Panc1 (cell line): ENCODE measurements at regions not wholly inside any gene's neighbourhood (a gene's known extent, or its start where the extent isn't known, plus 50 kb on each side); places are given as distances from the start of the nearest gene placed in this dataset.

ENCODE experiments used
- ATAC-seq: fragments of 200-7000 bp; cut with Tn5 transposase; 2 replicates; pipeline ENCODE4 v1.9.1; 2020; ENCODE audit warnings: mild to moderate bottlenecking, moderate library complexity
- BruUV-seq: library from RNA; stranded (reverse); fragments of 400-500 nt; replicated peaks from 2 replicates; lab custom pipeline; 2021; lab: Mats Ljungman, UMichigan
- CTCF ChIA-PET: fragments of 300-600 bp; sonication (Branson Sonifier 250); formaldehyde crosslinking; loops from one replicate; lab custom pipeline; 2022; ENCODE audit warnings: antibody characterized with exemption; lab: Charles Lee
- POLR2A ChIA-PET: fragments of 300-600 bp; sonication (Branson Sonifier 250); formaldehyde crosslinking; loops from one replicate; lab custom pipeline; 2022; ENCODE audit warnings: antibody characterized with exemption; lab: Charles Lee
- DNase-seq: peaks from one replicate; pipeline ENCODE4 v3.0.0-alpha.2; 2010; ENCODE audit warnings: low read depth, low spot score
- H3K27ac ChIP-seq: 2 replicates; pipeline ENCODE4 v1.5.1; 2011; ENCODE audit warnings: mild to moderate bottlenecking, low read length, inconsistent platforms
- H3K27me3 ChIP-seq: fragments of 200-500 bp; sonication (Bioruptor generic); 2 replicates; pipeline ENCODE4 v1.6.0; 2014; ENCODE audit warnings: low read length, inconsistent platforms; ENCODE audit not compliant: control insufficient read depth, insufficient read depth
- H3K36me3 ChIP-seq: fragments of 200-500 bp; sonication (Bioruptor generic); 2 replicates; pipeline ENCODE4 v1.5.1; 2014; ENCODE audit warnings: inconsistent platforms, mild to moderate bottlenecking, low read length, moderate library complexity; ENCODE audit not compliant: control insufficient read depth, insufficient read depth
- H3K4me1 ChIP-seq: 2 replicates; pipeline ENCODE4 v1.5.1; 2011; ENCODE audit warnings: inconsistent platforms, mild to moderate bottlenecking, low read length, moderate library complexity; ENCODE audit not compliant: control insufficient read depth, insufficient read depth
- H3K4me3 ChIP-seq, 2 experiments: 2 replicates each; pipeline ENCODE4 v1.5.1; 2011 to 2012; ENCODE audit warnings: low read depth in 2 of 2, low read length in 2 of 2, mild to moderate bottlenecking in 2 of 2, inconsistent platforms in 1 of 2, moderate library complexity in 1 of 2
- H3K9me3 ChIP-seq: fragments of 200-500 bp; sonication (Bioruptor generic); 2 replicates; pipeline ENCODE4 v1.5.1; 2014; ENCODE audit warnings: low read depth, mild to moderate bottlenecking, inconsistent platforms, low read length, moderate library complexity; ENCODE audit not compliant: control insufficient read depth, insufficient read depth
- CTCF ChIP-seq: fragments of 450-650 bp; IDR thresholded peaks from 2 replicates; pipeline ENCODE4 v1.5.1; 2017; ENCODE audit warnings: mild to moderate bottlenecking
- POLR2AphosphoS5 ChIP-seq: IDR thresholded peaks from 2 replicates; pipeline ENCODE4 v1.6.1; 2012; ENCODE audit warnings: mild to moderate bottlenecking, low read depth, low read length, moderate library complexity
- SIN3A ChIP-seq: IDR thresholded peaks from 2 replicates; pipeline ENCODE4 v1.6.1; 2012; ENCODE audit warnings: low read depth, mild to moderate bottlenecking, low read length, moderate library complexity, borderline replicate concordance; ENCODE audit not compliant: insufficient read depth
- TCF7L2 ChIP-seq: IDR thresholded peaks from 2 replicates; pipeline ENCODE4 v1.6.1; 2011; ENCODE audit warnings: mild to moderate bottlenecking, low read depth, low read length, inconsistent platforms
- in situ Hi-C: cut with HindIII; loops from 2 replicates; pipeline ENCODE4 v1.10.0; 2016; ENCODE audit warnings: low sequenced_read_pairs, low pct_unique_long_range_greater_than_20kb
- intact Hi-C: fragments of 100-400 bp; cut with micrococcal nuclease; formaldehyde crosslinking; loops from one replicate; pipeline ENCODE4 v1.10.0; 2022; ENCODE audit not compliant: unreplicated experiment
- TF ChIP-seq, protein P1 (sequence below), 2 experiments: IDR thresholded peaks; 2 replicates each; pipeline ENCODE4 v1.6.1; 2011 to 2012; ENCODE audit warnings: low read depth in 2 of 2, control low read depth in 1 of 2, low read length in 1 of 2, mild to moderate bottlenecking in 1 of 2, moderate library complexity in 1 of 2; ENCODE audit not compliant: insufficient read depth in 1 of 2

GRCh38 chr2:196379600-196379999, 208.2 kb upstream of the STK17B start:
- intact Hi-C loops = no loop called here
- Histone ChIP-seq H3K36me3 (no peaks in the 10 kb centered on the region), H3K27me3 (no peaks in the 10 kb centered on the region), H3K4me1 (no peaks in the 10 kb centered on the region), H3K4me3 (no peak overlapping the region), H3K9me3 (no peaks in the 10 kb centered on the region), H3K27ac (no peak overlapping the region)
- ChIA-PET POLR2A (no interaction called here), CTCF (no interaction called here)
- no TSS peak for BruUV-seq
- no peak for DNase-seq
- no peak for ATAC-seq
- TF ChIP-seq, protein P1, sequence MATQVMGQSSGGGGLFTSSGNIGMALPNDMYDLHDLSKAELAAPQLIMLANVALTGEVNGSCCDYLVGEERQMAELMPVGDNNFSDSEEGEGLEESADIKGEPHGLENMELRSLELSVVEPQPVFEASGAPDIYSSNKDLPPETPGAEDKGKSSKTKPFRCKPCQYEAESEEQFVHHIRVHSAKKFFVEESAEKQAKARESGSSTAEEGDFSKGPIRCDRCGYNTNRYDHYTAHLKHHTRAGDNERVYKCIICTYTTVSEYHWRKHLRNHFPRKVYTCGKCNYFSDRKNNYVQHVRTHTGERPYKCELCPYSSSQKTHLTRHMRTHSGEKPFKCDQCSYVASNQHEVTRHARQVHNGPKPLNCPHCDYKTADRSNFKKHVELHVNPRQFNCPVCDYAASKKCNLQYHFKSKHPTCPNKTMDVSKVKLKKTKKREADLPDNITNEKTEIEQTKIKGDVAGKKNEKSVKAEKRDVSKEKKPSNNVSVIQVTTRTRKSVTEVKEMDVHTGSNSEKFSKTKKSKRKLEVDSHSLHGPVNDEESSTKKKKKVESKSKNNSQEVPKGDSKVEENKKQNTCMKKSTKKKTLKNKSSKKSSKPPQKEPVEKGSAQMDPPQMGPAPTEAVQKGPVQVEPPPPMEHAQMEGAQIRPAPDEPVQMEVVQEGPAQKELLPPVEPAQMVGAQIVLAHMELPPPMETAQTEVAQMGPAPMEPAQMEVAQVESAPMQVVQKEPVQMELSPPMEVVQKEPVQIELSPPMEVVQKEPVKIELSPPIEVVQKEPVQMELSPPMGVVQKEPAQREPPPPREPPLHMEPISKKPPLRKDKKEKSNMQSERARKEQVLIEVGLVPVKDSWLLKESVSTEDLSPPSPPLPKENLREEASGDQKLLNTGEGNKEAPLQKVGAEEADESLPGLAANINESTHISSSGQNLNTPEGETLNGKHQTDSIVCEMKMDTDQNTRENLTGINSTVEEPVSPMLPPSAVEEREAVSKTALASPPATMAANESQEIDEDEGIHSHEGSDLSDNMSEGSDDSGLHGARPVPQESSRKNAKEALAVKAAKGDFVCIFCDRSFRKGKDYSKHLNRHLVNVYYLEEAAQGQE (IDR thresholded peaks at IDR 0.05; ENCODE audit: insufficient read depth in 1 of 2, low read depth in 2 of 2, low read length in 1 of 2) = no peak
- TF ChIP-seq TCF7L2 = no peak
- TF ChIP-seq CTCF = no peak
- no peak for TF ChIP-seq POLR2AphosphoS5
- no peak for TF ChIP-seq SIN3A
- in situ Hi-C loops = no loop called here

- in situ Hi-C loops (no loop called here), intact Hi-C loops (no loop called here)
- ChIA-PET CTCF (no interaction called here), POLR2A (no interaction called here)
- no peak for DNase-seq
- no peak for TF ChIP-seq POLR2AphosphoS5
- no peak for TF ChIP-seq TCF7L2
- TF ChIP-seq, protein P1 (IDR thresholded peaks at IDR 0.05; ENCODE audit: insufficient read depth in 1 of 2, low read depth in 2 of 2, low read length in 1 of 2) = no peak
- no peak for TF ChIP-seq CTCF
- no peak for TF ChIP-seq SIN3A
- H3K4me3 ChIP-seq = no peak overlapping the region
- no TSS peak for BruUV-seq
- no peaks in the 10 kb centered on the region for H3K9me3 ChIP-seq
- H3K4me1 ChIP-seq = no peaks in the 10 kb centered on the region
- H3K36me3 ChIP-seq = no peaks in the 10 kb centered on the region
- H3K27ac ChIP-seq = no peak overlapping the region
- 0 out of 2 replicates have a peak, but pooled peaks have one; percentile 30 for ATAC-seq
- no peaks in the 10 kb centered on the region for H3K27me3 ChIP-seq
Observed at GRCh38 chr2:196380098-196380497, 208.7 kb upstream of the STK17B start.
